Stimulated activated CD4-positive, alpha-beta T cell treated with anti-CD3 and anti-CD28 coated beads, Interleukin-12 subunit alpha, Interleukin-12 subunit beta, amount 100 ng/mL, for 48 hours (primary cell): ENCODE measurements at regions not wholly inside any gene's neighbourhood (a gene's known extent, or its start where the extent isn't known, plus 50 kb on each side); places are given as distances from the start of the nearest gene placed in this dataset.
"Not testable (repeated sequence)": the region's sequence is repeated elsewhere in the genome, so short reads cannot be mapped to it uniquely, and the experiment has no call there.

ENCODE experiments used
- DNase-seq, 3 donors: peaks; one replicate each; pipeline ENCODE4 v3.0.0-alpha.2; 2020; ENCODE audit warnings: low read depth in 2 of 3, low spot score in 1 of 3

- DNase-seq: no peak
Measured at GRCh38 chr2:198917926-198918720, 539.6 kb downstream of the SATB2 start.

- DNase-seq: no peak
Measured at GRCh38 chr2:198917275-198917674, 540.5 kb downstream of the SATB2 start.

GRCh38 chr2:198916548-198917080 is 541.1 kb downstream of the SATB2 start:
- DNase-seq: no peak

- no peak for DNase-seq
Measured at GRCh38 chr2:198913394-198914152, 544.2 kb downstream of the SATB2 start.

GRCh38 chr2:198909525-198910267 is 548.0 kb downstream of the SATB2 start:
- no peak for DNase-seq

- DNase-seq: no peak
Measured at GRCh38 chr2:198905881-198906612, 551.7 kb downstream of the SATB2 start.

- DNase-seq: no peak
Measured at GRCh38 chr2:198901894-198902293, 555.8 kb downstream of the SATB2 start.

GRCh38 chr2:198900141-198900540 is 557.6 kb downstream of the SATB2 start:
- no peak for DNase-seq

GRCh38 chr2:198890490-198890889 is 567.2 kb downstream of the SATB2 start:
- DNase-seq: no peak

GRCh38 chr2:198883604-198884003 is 574.1 kb downstream of the SATB2 start:
- no peak for DNase-seq

- DNase-seq: no peak
Measured at GRCh38 chr2:198880986-198881385, 576.8 kb downstream of the SATB2 start.

GRCh38 chr2:198880421-198880820 is 577.3 kb downstream of the SATB2 start:
- no peak for DNase-seq

GRCh38 chr2:198874472-198874858 is 583.3 kb downstream of the SATB2 start:
- DNase-seq: no peak

GRCh38 chr2:198873503-198874471 is 584.0 kb downstream of the SATB2 start:
- no peak for DNase-seq

GRCh38 chr2:198863655-198864054 is 594.1 kb downstream of the SATB2 start:
- DNase-seq: no peak

GRCh38 chr2:198861080-198861479 is 596.7 kb downstream of the SATB2 start:
- no peak for DNase-seq

GRCh38 chr2:198857246-198857645 is 600.5 kb downstream of the SATB2 start:
- DNase-seq: no peak

GRCh38 chr2:198855746-198856145 is 602.0 kb downstream of the SATB2 start:
- not testable (repeated sequence) for DNase-seq

GRCh38 chr2:198852248-198852647 is 605.5 kb downstream of the SATB2 start:
- DNase-seq: no peak

- DNase-seq: no peak
Measured at GRCh38 chr2:198825534-198825933, 632.2 kb downstream of the SATB2 start.
